NCI-H748 treated with DMSO at 0.1 percent for 48 hours (cell line): ENCODE measurements at regions not wholly inside any gene's neighbourhood (a gene's known extent, or its start where the extent isn't known, plus 50 kb on each side); places are given as distances from the start of the nearest gene placed in this dataset.
"Not testable (repeated sequence)": the region's sequence is repeated elsewhere in the genome, so short reads cannot be mapped to it uniquely, and the experiment has no call there.

Experiments
- DNase-seq: peaks from one replicate; lab custom pipeline; 2025; lab: John Stamatoyannopoulos, UW

GRCh38 chr2:22126978-22127377 is 1003.2 kb downstream of the TDRD15 start:
- DNase-seq, result no peak

- DNase-seq, result no peak
These were observed 1010.7 kb downstream of the TDRD15 start for GRCh38 chr2:22134421-22134820.

GRCh38 chr2:22136446-22136845 is 1012.7 kb downstream of the TDRD15 start:
- no peak for DNase-seq

- no peak for DNase-seq
These were observed 1020.1 kb downstream of the TDRD15 start for GRCh38 chr2:22143840-22144239.

- no peak for DNase-seq
These were observed 1030.3 kb downstream of the TDRD15 start for GRCh38 chr2:22153931-22154613.

GRCh38 chr2:22156661-22157060 is 1032.9 kb downstream of the TDRD15 start:
- DNase-seq, result not testable (repeated sequence)

GRCh38 chr2:22167256-22167655 is 1043.5 kb downstream of the TDRD15 start:
- no peak for DNase-seq

GRCh38 chr2:22175003-22175402 is 1051.2 kb downstream of the TDRD15 start:
- no peak for DNase-seq

- no peak for DNase-seq
These were observed 1061.5 kb downstream of the TDRD15 start for GRCh38 chr2:22185251-22185650.

- not testable (repeated sequence) for DNase-seq
These were observed 1062.6 kb downstream of the TDRD15 start for GRCh38 chr2:22186261-22186828.

GRCh38 chr2:22189893-22190480 is 1066.2 kb downstream of the TDRD15 start:
- DNase-seq, result no peak

GRCh38 chr2:22194218-22194617 is 1070.5 kb downstream of the TDRD15 start:
- no peak for DNase-seq

GRCh38 chr2:22196806-22197205 is 1073.0 kb downstream of the TDRD15 start:
- no peak for DNase-seq

- no peak for DNase-seq
These were observed 1074.9 kb downstream of the TDRD15 start for GRCh38 chr2:22198381-22199283.

- DNase-seq, result no peak
These were observed 1076.2 kb downstream of the TDRD15 start for GRCh38 chr2:22199994-22200393.

- DNase-seq, result no peak
These were observed 1085.8 kb downstream of the TDRD15 start for GRCh38 chr2:22209545-22209944.

- DNase-seq, result no peak
These were observed 1089.5 kb downstream of the TDRD15 start for GRCh38 chr2:22213237-22213636.

- DNase-seq, result no peak
These were observed 1091.7 kb downstream of the TDRD15 start for GRCh38 chr2:22215517-22215916.

GRCh38 chr2:22217881-22218280 is 1094.1 kb downstream of the TDRD15 start:
- DNase-seq, result no peak

- no peak for DNase-seq
These were observed 1097.2 kb downstream of the TDRD15 start for GRCh38 chr2:22221006-22221405.

- DNase-seq, result no peak
These were observed 1115.2 kb downstream of the TDRD15 start for GRCh38 chr2:22238967-22239366.

GRCh38 chr2:22247466-22247865 is 1123.7 kb downstream of the TDRD15 start:
- no peak for DNase-seq

- DNase-seq, result no peak
These were observed 1125.1 kb downstream of the TDRD15 start for GRCh38 chr2:22248851-22249250.
